Tibial artery (tissue), 4 donors: ENCODE measurements at regions not wholly inside any gene's neighbourhood (a gene's known extent, or its start where the extent isn't known, plus 50 kb on each side); places are given as distances from the start of the nearest gene placed in this dataset.
"Not testable (repeated sequence)": the region's sequence is repeated elsewhere in the genome, so short reads cannot be mapped to it uniquely, and the experiment has no call there.

Source experiments
- DNase-seq, 2 donors: peaks; one replicate each; pipeline ENCODE4 v3.0.0-alpha.2; 2019
- H3K27ac ChIP-seq, 2 donors: fragments of 200-600 bp; sonication (generic) in 1 of 2; 1 replicate in 1 of 2; 2 replicates in 1 of 2; pipeline ENCODE4 v1.5.1; 2018 to 2019; ENCODE audit warnings: mild to moderate bottlenecking in 1 of 2
- H3K27me3 ChIP-seq, 2 donors: fragments of 200-600 bp; sonication (generic) in 1 of 2; one replicate each; pipeline versions ENCODE4 v1.5.1 to v1.6.0; 2016 to 2019
- H3K36me3 ChIP-seq, 3 donors: fragments of 200-600 bp; sonication (generic) in 2 of 3; one replicate each; pipeline ENCODE4 v1.5.1; 2016 to 2019; ENCODE audit warnings: mild to moderate bottlenecking in 2 of 3
- H3K4me1 ChIP-seq, 4 donors: fragments of 200-600 bp; sonication (generic) in 2 of 4; 1 replicate in 3 of 4; 2 replicates in 1 of 4; pipeline ENCODE4 v1.5.1; 2016 to 2019
- H3K4me3 ChIP-seq, 2 donors: fragments of 200-600 bp; sonication (generic) in 1 of 2; 1 replicate in 1 of 2; 2 replicates in 1 of 2; pipeline ENCODE4 v1.5.1; 2018 to 2019; ENCODE audit warnings: mild to moderate bottlenecking in 2 of 2
- H3K9me3 ChIP-seq, 3 donors: fragments of 200-600 bp; sonication (generic) in 1 of 3; one replicate each; pipeline ENCODE4 v1.5.1; 2016 to 2019
- intact Hi-C: fragments of 100-400 bp; cut with DNase I; formaldehyde crosslinking; loops from one replicate; pipeline ENCODE4 v1.15.0; 2023; ENCODE audit warnings: low total_unique reads
- TF ChIP-seq, protein P1 (sequence below), 2 experiments: fragments of 200-600 bp in 1 of 2; fragments of 450-650 bp in 1 of 2; IDR thresholded peaks; one replicate each; pipeline ENCODE4 v1.5.1; 2017 to 2019; ENCODE audit warnings: antibody characterized with exemption in 2 of 2, mild to moderate bottlenecking in 1 of 2, moderate library complexity in 1 of 2

DNA sequence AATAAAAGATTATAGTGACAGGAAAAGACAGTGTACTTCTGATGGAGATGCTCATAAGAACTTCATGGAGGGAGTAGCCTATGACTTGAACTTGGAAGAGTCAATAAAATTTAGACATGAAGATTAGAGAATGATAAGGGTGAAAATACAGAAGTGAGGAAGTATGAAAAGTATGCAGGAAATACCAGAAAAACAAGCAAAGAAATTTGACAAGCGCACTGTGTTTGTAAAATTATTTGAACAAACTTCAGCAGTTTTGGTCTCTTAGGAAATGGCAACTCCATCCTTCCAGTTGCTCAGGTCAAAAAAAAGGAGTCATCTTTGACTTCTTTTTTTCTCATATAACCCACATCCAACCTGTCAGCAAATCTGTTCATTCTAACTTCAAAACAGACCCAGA lies 864.0 kb upstream of the ZEB2 start:
- intact Hi-C loops, result no loop called here
- Histone ChIP-seq H3K4me3 (no peak overlapping the region), H3K27ac (no peak overlapping the region), H3K4me1 (no peaks in the 10 kb centered on the region), H3K9me3 (no peaks in the 10 kb centered on the region), H3K27me3 (no peaks in the 10 kb centered on the region), H3K36me3 (no peaks in the 10 kb centered on the region)
- DNase-seq, result no peak
- TF ChIP-seq, protein P1, sequence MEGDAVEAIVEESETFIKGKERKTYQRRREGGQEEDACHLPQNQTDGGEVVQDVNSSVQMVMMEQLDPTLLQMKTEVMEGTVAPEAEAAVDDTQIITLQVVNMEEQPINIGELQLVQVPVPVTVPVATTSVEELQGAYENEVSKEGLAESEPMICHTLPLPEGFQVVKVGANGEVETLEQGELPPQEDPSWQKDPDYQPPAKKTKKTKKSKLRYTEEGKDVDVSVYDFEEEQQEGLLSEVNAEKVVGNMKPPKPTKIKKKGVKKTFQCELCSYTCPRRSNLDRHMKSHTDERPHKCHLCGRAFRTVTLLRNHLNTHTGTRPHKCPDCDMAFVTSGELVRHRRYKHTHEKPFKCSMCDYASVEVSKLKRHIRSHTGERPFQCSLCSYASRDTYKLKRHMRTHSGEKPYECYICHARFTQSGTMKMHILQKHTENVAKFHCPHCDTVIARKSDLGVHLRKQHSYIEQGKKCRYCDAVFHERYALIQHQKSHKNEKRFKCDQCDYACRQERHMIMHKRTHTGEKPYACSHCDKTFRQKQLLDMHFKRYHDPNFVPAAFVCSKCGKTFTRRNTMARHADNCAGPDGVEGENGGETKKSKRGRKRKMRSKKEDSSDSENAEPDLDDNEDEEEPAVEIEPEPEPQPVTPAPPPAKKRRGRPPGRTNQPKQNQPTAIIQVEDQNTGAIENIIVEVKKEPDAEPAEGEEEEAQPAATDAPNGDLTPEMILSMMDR (IDR thresholded peaks at IDR 0.05), result no peak

DNA sequence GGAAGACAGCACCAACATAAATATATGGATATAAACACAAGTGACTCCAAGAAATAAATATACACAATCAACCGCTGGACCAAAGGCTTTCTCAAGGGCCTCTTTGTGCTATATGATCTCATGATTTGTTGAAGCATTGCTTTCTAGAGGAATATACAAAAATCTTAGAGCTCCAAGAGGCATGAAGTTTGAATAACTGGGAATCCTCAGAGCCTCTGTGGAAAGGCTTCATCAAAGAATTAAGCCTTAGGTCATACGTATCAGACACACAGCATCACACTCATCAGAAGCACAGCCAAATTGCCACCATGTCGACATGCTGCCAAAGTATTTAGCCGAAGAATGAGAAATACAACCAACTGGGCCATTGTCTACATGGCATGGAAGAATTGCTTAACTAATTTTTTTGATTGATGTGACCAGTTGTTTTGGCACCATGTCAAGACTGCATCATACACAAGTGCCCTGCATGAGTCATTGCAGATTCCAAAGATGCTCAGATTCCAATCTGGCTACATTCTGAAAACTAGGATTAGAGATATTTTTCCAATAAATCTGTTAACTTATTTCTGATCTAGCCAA lies 860.6 kb upstream of the ZEB2 start:
- Histone ChIP-seq H3K4me3 (no peak overlapping the region), H3K36me3 (no peaks in the 10 kb centered on the region), H3K9me3 (no peaks in the 10 kb centered on the region), H3K27ac (no peak overlapping the region), H3K27me3 (no peaks in the 10 kb centered on the region), H3K4me1 (no peaks in the 10 kb centered on the region)
- TF ChIP-seq, protein P1 (IDR thresholded peaks at IDR 0.05), result no peak
- intact Hi-C loops, result no loop called here
- DNase-seq, result no peak

DNA sequence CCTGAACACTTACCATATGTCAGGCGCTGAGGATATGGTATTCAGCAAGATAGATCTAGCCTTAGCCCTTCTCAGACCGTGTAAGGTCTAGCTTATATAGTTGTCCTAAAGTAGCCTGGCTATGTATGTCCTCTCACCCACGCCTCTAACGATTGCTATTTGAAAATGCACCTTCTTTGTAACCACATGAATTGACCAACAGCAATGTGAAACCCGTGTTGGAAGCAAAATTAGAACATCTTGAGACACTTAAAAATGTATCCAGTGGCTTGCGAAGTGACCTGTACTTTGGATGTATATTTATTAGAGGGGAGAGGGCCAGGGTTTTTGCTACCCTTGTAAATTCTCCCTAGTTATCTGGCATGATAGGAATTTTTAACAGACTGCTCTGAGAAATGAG lies 860.0 kb upstream of the ZEB2 start:
- DNase-seq, result no peak
- TF ChIP-seq, protein P1 (IDR thresholded peaks at IDR 0.05), result no peak
- H3K4me3 ChIP-seq, result no peak overlapping the region
- no peaks in the 10 kb centered on the region for H3K4me1 ChIP-seq
- H3K9me3 ChIP-seq, result no peaks in the 10 kb centered on the region
- no peaks in the 10 kb centered on the region for H3K36me3 ChIP-seq
- no peaks in the 10 kb centered on the region for H3K27me3 ChIP-seq
- intact Hi-C loops, result no loop called here
- no peak overlapping the region for H3K27ac ChIP-seq

DNA sequence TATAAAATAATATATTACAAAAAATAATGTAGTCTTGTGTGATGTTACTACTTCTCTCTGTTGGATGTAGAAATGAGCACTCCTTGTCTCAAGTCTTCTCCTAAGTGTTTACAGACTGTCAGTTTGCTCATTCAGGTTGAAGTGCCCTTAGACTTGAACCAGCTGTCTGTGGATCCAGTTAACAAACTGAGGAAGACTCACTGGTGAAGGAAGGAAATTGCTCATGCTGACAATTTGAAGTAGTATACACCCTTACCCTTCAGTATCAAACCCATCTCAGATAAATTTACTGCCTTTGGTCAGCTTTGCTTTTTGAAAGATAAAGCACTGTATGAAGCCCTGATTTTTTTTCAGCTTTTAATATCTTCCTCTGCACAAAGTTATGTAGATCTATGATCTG lies 854.2 kb upstream of the ZEB2 start:
- Histone ChIP-seq H3K4me3 (no peak overlapping the region), H3K9me3 (no peaks in the 10 kb centered on the region), H3K4me1 (no peaks in the 10 kb centered on the region), H3K27ac (no peak overlapping the region), H3K27me3 (no peaks in the 10 kb centered on the region), H3K36me3 (no peaks in the 10 kb centered on the region)
- intact Hi-C loops, result no loop called here
- no peak for DNase-seq
- TF ChIP-seq, protein P1 (IDR thresholded peaks at IDR 0.05), result no peak

DNA sequence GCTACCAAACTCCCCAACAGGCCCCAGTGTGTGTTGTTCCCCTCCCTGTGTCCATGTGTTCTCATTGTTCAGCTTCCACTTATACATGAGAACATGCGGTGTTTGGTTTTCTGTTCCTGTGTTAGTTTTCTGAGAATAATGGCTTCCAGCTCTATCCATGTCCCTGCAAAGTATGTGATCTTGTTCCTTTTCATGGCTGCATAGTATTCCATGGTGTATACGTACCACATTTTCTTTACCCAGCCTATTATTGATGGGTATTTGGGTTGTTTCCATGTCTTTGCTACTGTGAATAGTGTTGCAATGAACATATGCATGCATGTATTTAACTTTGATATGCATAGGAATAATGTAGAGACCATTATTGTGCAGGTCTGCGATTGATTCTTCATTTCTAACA lies 847.4 kb upstream of the ZEB2 start:
- H3K27me3 ChIP-seq, H3K4me3 ChIP-seq, H3K27ac ChIP-seq, H3K36me3 ChIP-seq, intact Hi-C loops, H3K4me1 ChIP-seq, H3K9me3 ChIP-seq, DNase-seq: not testable (repeated sequence)

DNA sequence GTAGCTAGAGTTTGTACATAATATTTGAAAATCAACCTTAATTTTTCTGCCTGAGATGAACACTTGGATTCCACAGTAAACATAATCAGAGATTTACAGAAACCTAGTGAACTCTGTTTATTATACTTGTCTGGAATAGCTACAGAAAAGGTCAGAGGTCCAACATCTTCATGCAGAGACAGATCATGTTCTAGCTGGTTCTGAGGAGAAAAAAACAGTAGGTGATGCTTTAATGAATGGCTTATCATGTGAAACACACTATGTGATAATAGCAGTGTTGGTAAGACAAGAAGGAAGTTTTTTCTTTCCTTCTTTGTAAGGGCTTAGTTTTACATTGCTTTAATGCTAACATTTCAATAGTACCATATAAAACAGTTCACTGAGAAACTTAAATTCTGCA lies 846.4 kb upstream of the ZEB2 start:
- TF ChIP-seq, protein P1 (IDR thresholded peaks at IDR 0.05), result no peak
- no peak overlapping the region for H3K4me3 ChIP-seq
- no peaks in the 10 kb centered on the region for H3K36me3 ChIP-seq
- no peak overlapping the region for H3K27ac ChIP-seq
- H3K4me1 ChIP-seq, result no peaks in the 10 kb centered on the region
- H3K27me3 ChIP-seq, result no peaks in the 10 kb centered on the region
- no peak for DNase-seq
- intact Hi-C loops, result no loop called here
- no peaks in the 10 kb centered on the region for H3K9me3 ChIP-seq
